Kidney (tissue), 13 donors: ENCODE measurements at regions not wholly inside any gene's neighbourhood (a gene's known extent, or its start where the extent isn't known, plus 50 kb on each side); places are given as distances from the start of the nearest gene placed in this dataset.

Source experiments
- DNase-seq, 5 donors: peaks; one replicate each; pipeline ENCODE4 v3.0.0-alpha.2; 2013 to 2020
- FAIRE-seq: peaks from 2 replicates; lab custom pipeline; 2012; peaks lifted over from hg19 to GRCh38; lab: Jason Lieb, UNC
- H3K27ac ChIP-seq, 2 donors: one replicate each; pipeline ENCODE4 v1.7.0; 2013; ENCODE audit warnings: low read depth in 2 of 2, low read length in 2 of 2, inconsistent platforms in 1 of 2
- H3K27me3 ChIP-seq: one replicate; pipeline ENCODE4 v1.7.1; 2013; ENCODE audit warnings: low read length, inconsistent platforms; ENCODE audit not compliant: control insufficient read depth, insufficient read depth
- H3K36me3 ChIP-seq, 3 donors: one replicate each; pipeline versions ENCODE4 v1.7.0 to v1.7.1; 2013; ENCODE audit warnings: low read length in 3 of 3, control low read depth in 1 of 3, inconsistent platforms in 1 of 3; ENCODE audit not compliant: insufficient read depth in 3 of 3, control insufficient read depth in 2 of 3
- H3K4me1 ChIP-seq, 3 donors: one replicate each; pipeline versions ENCODE4 v1.7.0 to v1.7.1; 2013; ENCODE audit warnings: low read length in 3 of 3, inconsistent platforms in 1 of 3, low read depth in 1 of 3; ENCODE audit not compliant: control insufficient read depth in 2 of 3, insufficient read depth in 2 of 3
- H3K4me3 ChIP-seq, 3 donors: one replicate each; pipeline versions ENCODE4 v1.7.0 to v1.8.1; 2013; ENCODE audit warnings: low read length in 3 of 3, control low read depth in 1 of 3, inconsistent platforms in 1 of 3
- H3K9ac ChIP-seq, 3 donors: one replicate each; pipeline versions ENCODE4 v1.7.0 to v1.7.1; 2013; ENCODE audit warnings: low read length in 3 of 3, control low read depth in 1 of 3, inconsistent platforms in 1 of 3
- H3K9me3 ChIP-seq, 3 donors: one replicate each; pipeline versions ENCODE4 v1.7.0 to v1.7.1; 2013; ENCODE audit warnings: low read length in 3 of 3, control low read depth in 1 of 3, inconsistent platforms in 1 of 3; ENCODE audit not compliant: control insufficient read depth in 2 of 3, insufficient read depth in 1 of 3
- CTCF ChIP-seq: IDR thresholded peaks from 3 replicates; pipeline ENCODE4 v1.5.1; 2012; ENCODE audit warnings: mild to moderate bottlenecking, moderate library complexity, borderline replicate concordance; ENCODE audit not compliant: insufficient read depth; ENCODE audit errors: extremely low read depth
- intact Hi-C: fragments of 100-400 bp; cut with DNase I; formaldehyde crosslinking; loops from one replicate; pipeline ENCODE4 v1.11.1; 2022
- donor health status: control.
- donor health status: control.
- donor health status: control.
- donor health status: control.
- donor health status: control.
- donor health status: DM: yes; HTN: yes; CAD: no.
- donor health status: Normal renal cell carcinoma (clear cell type).

DNA sequence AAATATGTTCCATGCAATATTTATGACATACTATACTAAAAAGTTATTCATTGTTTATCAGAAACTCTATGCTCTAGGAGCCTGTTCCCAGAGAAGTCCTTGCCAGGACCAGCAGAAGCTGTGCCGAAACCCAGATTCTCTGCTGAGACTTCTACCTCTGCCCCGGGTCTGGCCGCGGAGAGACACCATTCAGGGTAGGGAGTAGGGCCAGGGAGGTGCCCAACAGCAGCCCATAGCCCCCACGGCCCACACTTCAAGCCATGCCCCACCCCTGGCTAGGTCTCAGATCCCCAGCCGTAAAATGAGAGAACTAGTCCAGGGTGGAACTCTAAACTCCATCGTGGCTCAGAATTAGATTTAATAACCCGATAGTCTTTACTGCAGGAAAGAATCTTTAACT is 102.9 kb downstream of the ZFP36L2 start:
- no peaks in the 10 kb centered on the region for H3K27me3 ChIP-seq
- DNase-seq, result no peak
- no peak overlapping the region for H3K27ac ChIP-seq
- no peak for FAIRE-seq
- intact Hi-C loops, result no loop called here
- H3K9me3 ChIP-seq, result peaks cover 0 to 10% (median 0%) of the 10 kb centered on the region in 3 donors
- H3K36me3 ChIP-seq, result no peaks in the 10 kb centered on the region
- H3K4me1 ChIP-seq, result peaks cover 0 to 6% (median 3%) of the 10 kb centered on the region in 3 donors
- no peak for TF ChIP-seq CTCF
- no peak overlapping the region for H3K9ac ChIP-seq
- no peak overlapping the region for H3K4me3 ChIP-seq

- DNase-seq (no peak), FAIRE-seq (no peak)
- H3K27me3 ChIP-seq, result no peaks in the 10 kb centered on the region
- TF ChIP-seq CTCF, result no peak
- no peaks in the 10 kb centered on the region for H3K36me3 ChIP-seq
- no peak overlapping the region for H3K9ac ChIP-seq
- intact Hi-C loops, result no loop called here
- no peak overlapping the region for H3K27ac ChIP-seq
- H3K4me3 ChIP-seq, result no peak overlapping the region
- peaks cover 0 to 4% (median 3%) of the 10 kb centered on the region in 3 donors for H3K4me1 ChIP-seq
- peaks cover 0 to 10% (median 0%) of the 10 kb centered on the region in 3 donors for H3K9me3 ChIP-seq
Measured at GRCh38 chr2:43123028-43123427, 103.4 kb downstream of the ZFP36L2 start.

DNA sequence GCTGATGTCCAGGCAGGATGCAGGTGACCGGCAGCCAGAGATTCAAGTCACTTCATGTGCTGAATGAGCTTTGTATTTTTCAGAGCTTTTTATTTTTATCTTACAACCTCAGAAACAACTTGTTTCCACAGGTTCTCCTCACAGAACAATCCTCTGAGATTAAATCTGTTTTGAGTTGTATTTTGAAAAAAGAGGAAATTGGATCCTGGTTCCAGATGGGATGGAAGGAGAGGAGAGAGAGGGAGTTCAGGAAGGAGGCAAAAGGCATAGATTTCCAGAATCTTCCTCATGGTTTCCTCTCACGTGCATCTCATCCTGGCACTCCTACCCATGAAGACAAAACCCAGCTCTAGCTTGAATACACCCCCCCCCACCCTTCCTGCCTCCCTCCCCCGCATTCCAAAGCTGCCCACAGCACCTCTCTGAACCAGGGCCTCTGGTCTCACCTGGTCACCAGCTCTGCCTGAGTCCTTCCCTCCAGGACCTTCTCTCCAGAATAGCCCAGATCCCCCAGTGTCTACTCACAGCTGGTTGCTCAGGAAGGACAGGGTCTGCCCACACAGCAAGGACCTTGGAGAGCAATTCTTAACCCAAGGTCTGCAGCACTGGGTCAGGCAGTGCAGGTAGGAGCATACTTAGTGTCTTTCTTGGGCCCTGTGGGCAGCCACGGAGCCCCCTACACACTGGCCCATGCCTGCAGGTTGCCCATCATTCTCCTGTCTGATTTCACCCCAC is 104.7 kb downstream of the ZFP36L2 start:
- FAIRE-seq, result no peak
- no peak for DNase-seq
- no peaks in the 10 kb centered on the region for H3K36me3 ChIP-seq
- intact Hi-C loops, result no loop called here
- H3K4me1 ChIP-seq, result peaks cover 0 to 3% (median 0%) of the 10 kb centered on the region in 3 donors
- H3K9ac ChIP-seq, result no peak overlapping the region
- H3K27ac ChIP-seq, result no peak overlapping the region
- H3K27me3 ChIP-seq, result no peaks in the 10 kb centered on the region
- no peak for TF ChIP-seq CTCF
- peaks cover 0 to 10% (median 0%) of the 10 kb centered on the region in 3 donors for H3K9me3 ChIP-seq
- no peak overlapping the region for H3K4me3 ChIP-seq
